ENCODE measurements at regions not wholly inside any gene's neighbourhood (a gene's known extent, or its start where the extent isn't known, plus 50 kb on each side); places are given as distances from the start of the nearest gene placed in this dataset.

GRCh38 chr13:81493144-81493543 is 1152.2 kb upstream of the SPRY2 start:
- in situ Hi-C loops (cut with MboI; ENCODE audit: low sequenced_read_pairs), result no loop called here

GRCh38 chr13:81492449-81492848 is 1151.5 kb upstream of the SPRY2 start:
- in situ Hi-C loops (cut with MboI; ENCODE audit: low sequenced_read_pairs), result no loop called here

DNA sequence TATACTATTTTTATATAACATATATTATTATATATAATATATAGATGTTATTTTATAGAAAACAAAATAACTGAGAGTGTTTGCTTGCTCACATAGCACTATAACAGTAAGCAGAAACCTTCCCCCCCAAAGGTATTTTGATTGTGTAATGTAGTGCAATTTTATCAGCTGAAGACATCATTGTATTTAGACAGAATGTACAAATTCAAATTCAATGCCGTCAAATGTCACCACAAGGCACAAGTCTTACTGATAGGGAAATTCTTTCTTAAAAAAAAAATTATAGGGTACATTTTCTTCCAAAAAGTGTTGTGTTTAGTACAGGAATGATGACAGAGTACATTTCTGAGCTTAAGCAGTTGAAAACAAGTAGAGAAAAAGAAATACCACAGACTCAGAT is 1147.1 kb upstream of the SPRY2 start:
- in situ Hi-C loops (cut with MboI; ENCODE audit: low sequenced_read_pairs), result no loop called here

DNA sequence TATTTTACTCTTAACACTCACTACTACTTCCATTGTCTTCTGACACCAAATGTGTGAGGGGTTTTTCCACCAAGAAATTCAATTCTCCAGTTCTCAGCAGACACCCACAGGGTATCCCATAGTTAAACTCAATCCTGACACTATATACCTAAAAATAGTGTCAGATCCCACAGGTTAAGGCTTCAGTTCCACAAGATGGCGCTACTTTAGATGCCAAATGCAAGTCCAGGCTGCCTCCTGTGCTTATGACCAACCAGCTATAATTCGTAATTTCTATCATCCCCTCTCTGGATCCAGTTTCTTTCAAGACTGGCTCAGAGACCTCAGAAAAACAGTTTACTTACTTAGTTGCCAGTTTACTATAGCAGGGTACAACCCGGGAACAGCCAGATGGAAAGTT is 1146.2 kb upstream of the SPRY2 start:
- in situ Hi-C loops (cut with MboI; ENCODE audit: low sequenced_read_pairs), result no loop called here

- in situ Hi-C loops (cut with MboI; ENCODE audit: low sequenced_read_pairs), result no loop called here
Measured at GRCh38 chr13:81480634-81481033, 1139.7 kb upstream of the SPRY2 start.

DNA sequence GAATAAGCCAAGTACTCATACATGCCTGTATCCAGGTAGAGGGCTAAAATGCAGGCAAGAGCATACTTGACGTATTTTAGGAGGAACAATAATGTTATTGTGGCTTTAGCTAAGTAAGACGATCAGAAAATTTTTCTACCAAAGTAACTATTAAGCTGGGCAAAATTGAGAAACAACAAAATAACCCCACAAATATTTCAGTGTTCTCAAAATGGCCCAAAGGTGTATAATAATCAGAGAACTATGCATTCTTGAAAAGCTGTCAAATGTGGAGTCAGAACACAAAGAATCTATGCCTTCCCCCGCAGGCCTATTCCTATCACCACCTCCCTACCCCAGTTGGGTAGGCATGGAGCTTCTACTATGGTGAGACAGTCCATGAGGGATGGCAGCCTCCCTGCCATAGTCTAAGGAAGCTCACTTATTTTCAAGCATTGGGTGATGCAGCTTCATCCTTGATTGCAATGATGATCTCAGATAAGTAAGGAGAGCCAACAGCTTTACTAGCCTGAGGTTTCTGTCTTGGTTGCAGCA is 1132.5 kb upstream of the SPRY2 start:
- in situ Hi-C loops (cut with MboI; ENCODE audit: low sequenced_read_pairs), result no loop called here

DNA sequence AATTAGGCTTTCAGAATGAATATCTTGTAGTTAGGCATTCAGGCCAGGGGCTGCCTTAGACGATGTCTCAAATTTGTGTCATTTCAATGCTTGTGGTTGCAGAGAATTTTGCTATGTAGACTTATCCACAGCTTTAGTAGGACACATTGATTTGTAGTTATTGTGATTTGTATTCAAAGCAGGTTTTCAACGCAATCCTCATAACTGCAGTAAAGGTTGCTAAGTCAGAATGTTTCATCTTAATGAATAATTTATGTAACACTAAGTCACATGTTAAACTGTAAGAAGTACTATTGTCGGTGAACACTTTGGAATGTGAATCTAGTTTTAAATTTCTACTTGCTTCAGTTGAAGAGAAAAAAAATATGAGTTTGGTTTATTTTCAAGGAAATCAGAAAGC is 1117.2 kb upstream of the SPRY2 start:
- in situ Hi-C loops (cut with MboI; ENCODE audit: low sequenced_read_pairs), result no loop called here

- in situ Hi-C loops (cut with MboI; ENCODE audit: low sequenced_read_pairs), result no loop called here
Measured at GRCh38 chr13:81446441-81446840, 1105.5 kb upstream of the SPRY2 start.

- in situ Hi-C loops (cut with MboI; ENCODE audit: low sequenced_read_pairs), result no loop called here
Measured at GRCh38 chr13:81442904-81443303, 1102.0 kb upstream of the SPRY2 start.

DNA sequence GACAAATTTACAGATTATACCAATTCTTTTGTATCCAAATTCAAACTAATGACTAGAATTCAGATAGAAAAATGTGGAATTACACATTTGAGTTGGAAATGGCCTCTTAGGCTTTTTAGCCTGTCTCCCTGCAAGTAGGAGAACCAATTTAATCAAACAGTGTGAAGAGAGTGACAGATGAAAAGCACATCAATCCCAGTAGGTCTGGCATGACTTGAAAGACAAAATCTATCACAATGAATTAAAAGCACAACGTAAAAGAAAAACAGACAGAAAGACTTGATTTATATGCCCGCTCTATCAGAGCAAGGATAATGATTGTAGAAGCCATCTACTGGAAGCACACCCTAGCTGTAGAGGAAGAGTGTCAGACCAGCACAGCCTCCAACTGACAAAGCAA is 1084.4 kb upstream of the SPRY2 start:
- in situ Hi-C loops (cut with MboI; ENCODE audit: low sequenced_read_pairs), result no loop called here

DNA sequence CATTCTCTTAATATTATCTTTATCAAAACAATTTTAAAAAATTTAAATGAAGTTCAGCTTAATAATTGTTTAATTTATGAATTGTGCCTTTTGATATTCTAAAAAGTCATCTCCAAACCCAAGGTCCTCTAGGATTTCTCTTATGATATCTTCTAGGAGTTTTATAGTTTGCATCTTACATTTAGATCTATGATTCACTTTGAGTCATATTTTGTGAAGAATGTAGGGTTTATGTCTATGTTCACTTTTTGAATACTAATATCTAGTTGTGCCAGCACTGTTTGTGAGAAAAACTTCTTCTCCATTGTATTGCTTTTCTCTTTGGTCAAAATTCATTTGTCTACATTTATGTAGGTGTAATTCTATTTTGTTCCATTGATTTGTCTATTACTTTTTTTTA is 1068.4 kb upstream of the SPRY2 start:
- in situ Hi-C loops (cut with MboI; ENCODE audit: low sequenced_read_pairs), result no loop called here

- in situ Hi-C loops (cut with MboI; ENCODE audit: low sequenced_read_pairs), result no loop called here
Measured at GRCh38 chr13:81408647-81409046, 1067.7 kb upstream of the SPRY2 start.

- in situ Hi-C loops (cut with MboI; ENCODE audit: low sequenced_read_pairs), result no loop called here
Measured at GRCh38 chr13:81406639-81407292, 1065.8 kb upstream of the SPRY2 start.

GRCh38 chr13:81406022-81406421 is 1065.1 kb upstream of the SPRY2 start:
- in situ Hi-C loops (cut with MboI; ENCODE audit: low sequenced_read_pairs), result no loop called here

DNA sequence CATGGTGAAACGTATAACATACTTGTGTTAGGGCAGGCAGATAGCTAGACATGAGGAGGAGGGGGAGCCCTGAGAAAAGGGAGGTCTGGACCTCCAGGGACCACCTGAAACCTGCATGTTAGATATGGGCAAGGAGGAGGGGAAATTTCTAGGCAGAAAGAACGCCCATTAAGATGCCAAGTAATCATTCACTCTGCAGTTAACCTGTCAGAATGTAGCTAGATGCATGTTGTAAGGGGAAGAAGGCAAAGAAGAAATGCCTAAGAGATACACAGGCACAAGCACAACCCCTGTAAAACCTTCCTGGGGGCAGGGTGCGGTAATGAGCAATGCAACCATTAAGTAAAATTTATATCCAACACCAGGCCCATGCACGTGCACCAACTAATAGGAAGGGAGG is 1055.3 kb upstream of the SPRY2 start:
- in situ Hi-C loops (cut with MboI; ENCODE audit: low sequenced_read_pairs), result no loop called here

DNA sequence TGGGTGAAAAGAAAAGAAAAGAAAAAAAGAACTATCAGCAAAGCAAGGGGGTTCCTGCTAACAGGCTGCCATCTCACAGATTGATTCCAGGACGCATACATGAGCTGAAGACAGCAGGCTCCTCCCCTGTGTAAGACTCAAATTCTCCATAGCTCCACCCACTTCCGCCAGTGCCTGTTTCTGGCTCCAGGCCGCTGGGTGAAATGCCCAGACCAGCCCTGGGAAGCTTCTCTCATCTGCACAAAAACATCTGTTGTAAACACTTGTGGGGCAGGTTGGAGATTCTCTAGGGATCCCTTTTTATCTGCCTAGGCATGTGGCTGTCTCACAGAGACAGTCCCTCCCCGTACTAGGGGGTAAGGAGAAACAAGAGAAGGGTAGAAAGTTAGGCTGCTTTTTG is 1054.4 kb upstream of the SPRY2 start:
- in situ Hi-C loops (cut with MboI; ENCODE audit: low sequenced_read_pairs), result no loop called here

DNA sequence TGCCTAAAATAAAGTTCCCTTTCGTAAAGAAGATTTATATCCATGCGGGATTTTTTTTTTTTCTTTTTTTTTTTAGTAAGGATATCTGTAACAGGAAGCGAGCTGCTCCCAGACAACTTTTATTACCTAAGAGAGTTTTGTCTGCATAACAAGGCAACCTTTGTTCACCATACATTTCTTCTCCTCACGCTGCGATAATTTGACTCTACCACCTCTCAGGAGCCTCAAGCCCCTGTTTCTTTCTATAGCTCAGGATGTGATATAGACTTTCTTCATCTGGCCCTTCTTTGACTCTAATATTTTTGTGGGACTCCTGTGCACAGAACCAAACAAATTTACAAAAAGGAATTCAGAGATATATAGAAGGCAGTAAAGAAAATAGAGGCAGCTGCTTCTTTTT is 1053.7 kb upstream of the SPRY2 start:
- in situ Hi-C loops (cut with MboI; ENCODE audit: low sequenced_read_pairs), result no loop called here

DNA sequence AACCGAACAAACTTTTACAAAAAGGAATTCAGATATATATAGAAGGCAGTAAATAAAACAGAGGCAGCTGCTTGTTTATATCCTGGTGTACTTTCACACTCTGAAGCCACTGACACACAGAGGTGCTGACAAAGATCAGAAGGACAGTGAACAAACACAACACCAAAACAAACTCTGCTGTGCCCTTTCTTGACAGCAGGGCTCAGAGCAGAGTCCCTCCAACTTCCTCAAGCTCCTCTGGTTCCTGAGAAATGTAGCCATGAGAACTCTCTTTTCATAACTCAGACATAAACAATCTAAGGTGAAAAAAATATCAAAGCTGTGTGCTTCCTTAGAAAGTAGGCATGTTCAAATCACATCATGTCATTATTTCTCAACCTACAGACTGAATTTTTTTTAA is 1052.8 kb upstream of the SPRY2 start:
- in situ Hi-C loops (cut with MboI; ENCODE audit: low sequenced_read_pairs), result no loop called here

DNA sequence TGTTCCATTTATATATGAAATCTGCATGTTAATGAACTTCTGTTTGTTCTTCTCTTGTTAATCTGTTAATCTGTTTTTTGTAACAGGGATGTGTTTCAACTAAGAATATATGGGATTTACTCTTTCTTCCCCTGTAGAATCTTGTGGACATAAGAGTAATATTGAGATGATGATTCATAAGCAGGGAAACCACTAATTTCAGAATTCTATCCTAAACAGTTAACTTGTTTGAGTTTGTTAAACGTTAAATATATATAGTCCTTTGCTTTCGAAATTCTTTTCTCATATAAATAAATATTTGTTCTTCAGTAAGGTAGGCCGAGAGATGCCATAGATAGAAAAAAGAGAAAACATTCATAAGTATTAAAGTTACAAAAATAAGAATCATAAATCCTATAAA is 1052.2 kb upstream of the SPRY2 start:
- in situ Hi-C loops (cut with MboI; ENCODE audit: low sequenced_read_pairs), result no loop called here

DNA sequence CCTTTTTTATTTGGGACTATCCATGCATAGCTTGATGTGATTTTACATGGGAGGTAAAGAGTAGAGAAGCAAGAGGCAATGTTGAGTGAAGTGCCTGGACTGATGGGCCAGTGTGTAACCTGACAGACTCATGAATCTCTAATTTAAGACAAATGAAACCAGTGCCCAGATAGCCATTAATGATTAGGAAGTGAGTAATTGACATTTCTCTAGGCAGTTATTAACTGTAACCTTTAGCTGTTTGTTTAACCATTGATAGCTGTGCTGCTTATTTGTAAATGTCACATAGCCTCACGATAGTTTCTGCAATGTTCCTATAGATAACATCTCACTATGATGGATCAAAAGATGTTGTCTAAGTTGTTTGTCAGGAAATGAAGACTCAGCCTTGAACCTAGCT is 1047.5 kb upstream of the SPRY2 start:
- in situ Hi-C loops (cut with MboI; ENCODE audit: low sequenced_read_pairs), result no loop called here

DNA sequence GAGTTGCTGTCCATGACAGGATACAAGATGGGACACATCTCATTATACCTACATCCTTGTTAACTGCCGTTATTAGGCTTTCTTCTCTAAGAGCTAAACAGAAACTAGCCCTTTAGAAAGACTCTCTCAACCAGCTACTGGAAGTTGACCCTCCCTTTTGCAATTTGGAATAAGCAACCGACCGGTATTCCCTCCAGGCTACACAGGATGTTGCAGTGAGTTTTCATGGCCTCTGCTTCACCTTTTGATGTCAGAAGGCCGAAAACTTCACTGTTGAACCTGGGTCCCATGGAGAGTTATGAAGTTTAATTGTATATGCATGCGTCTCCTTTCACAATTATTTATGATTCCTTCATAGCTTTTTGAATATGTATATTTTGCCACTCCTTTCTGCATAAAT is 1042.5 kb upstream of the SPRY2 start:
- in situ Hi-C loops (cut with MboI; ENCODE audit: low sequenced_read_pairs), result no loop called here

DNA sequence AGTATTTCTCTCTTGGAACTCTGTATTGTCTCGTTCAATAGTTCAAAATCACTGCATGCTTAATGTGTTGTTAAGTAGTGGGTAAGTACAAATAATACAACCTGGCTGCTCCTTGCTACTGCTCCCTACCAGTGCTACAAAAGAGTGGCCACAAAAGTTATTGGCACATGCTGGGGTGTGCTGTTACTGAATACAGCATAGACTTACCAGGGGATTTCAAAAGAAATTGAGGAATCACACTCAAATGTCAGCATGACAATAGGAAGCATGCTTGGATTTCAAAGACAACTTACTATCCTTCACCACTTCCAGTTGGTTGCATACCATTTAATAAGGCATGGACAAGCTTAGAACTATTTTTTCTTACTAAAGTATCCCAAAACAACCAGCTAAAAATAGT is 1041.3 kb upstream of the SPRY2 start:
- in situ Hi-C loops (cut with MboI; ENCODE audit: low sequenced_read_pairs), result no loop called here

GRCh38 chr13:81381560-81381959 is 1040.6 kb upstream of the SPRY2 start:
- in situ Hi-C loops (cut with MboI; ENCODE audit: low sequenced_read_pairs), result no loop called here
